Hypothalamus (tissue), 51 donors: ENCODE measurements at regions not wholly inside any gene's neighbourhood (a gene's known extent, or its start where the extent isn't known, plus 50 kb on each side); places are given as distances from the start of the nearest gene placed in this dataset.
A peak's percentile ranks its signal among the peaks of the same experiment; 100 is the strongest.
"Not testable (repeated sequence)": the region's sequence is repeated elsewhere in the genome, so short reads cannot be mapped to it uniquely, and the experiment has no call there.

Source experiments
- DNase-seq, 51 donors: peaks; one replicate each; lab custom pipeline; 2025; lab: John Stamatoyannopoulos, UW

DNA sequence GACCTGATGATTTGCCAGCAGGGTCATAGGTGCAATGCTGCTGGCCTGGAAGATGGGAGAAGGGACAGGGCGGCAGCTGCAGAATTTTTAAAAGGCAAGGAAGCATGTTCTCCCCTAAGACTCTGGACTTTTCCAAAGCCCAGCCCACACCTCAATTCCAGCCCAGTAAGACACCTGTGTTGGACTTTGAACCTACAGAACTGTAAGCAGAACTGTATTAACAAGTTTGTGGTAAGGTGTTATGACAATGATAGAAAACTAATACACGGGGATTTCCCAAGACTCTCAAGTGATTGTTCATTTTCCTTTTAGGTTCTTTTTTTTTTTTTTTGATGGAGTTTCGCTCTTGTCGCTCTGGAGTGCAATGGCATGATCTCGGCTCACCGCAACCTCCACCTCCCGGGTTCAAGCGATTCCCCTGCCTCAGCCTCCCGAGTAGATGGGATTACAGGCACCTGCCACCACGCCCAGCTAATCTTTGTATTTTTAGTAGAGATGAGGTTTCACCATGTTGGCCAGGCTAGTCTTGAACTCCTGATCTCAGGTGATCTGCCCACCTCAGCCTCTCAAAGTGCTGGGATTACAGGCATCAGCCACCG lies 53.0 kb upstream of the CYP2D6 start:
- DNase-seq, result not testable (repeated sequence)

DNA sequence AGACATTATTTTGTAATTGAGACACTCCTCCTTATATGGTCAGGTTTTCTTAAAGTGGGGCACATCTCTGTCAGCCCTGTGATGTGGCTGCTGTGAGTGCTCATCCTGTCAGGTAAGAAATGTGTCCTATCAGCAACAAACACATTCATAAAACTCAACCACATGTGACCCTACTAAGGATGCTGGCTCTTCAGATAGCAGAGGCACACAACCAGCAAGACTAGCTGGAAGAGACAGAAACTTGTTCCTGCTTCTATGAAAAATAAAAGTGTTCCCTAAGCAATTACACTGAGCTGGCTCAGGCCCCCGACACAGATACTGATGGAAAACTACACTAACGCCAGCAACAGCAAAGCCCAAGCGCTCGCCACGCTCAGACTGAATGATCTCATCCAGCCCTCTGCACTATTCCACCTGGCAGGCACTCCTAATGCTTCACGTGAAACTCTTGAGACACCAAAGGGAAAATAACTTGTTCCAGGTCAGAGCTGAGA lies 49.8 kb upstream of the CYP2D6 start:
- DNase-seq, result peak in 13 of 51 donors; percentile 2 to 25 (median 17)
